DMS153 (cell line): ENCODE measurements at regions not wholly inside any gene's neighbourhood (a gene's known extent, or its start where the extent isn't known, plus 50 kb on each side); places are given as distances from the start of the nearest gene placed in this dataset.
A peak's percentile ranks its signal among the peaks of the same experiment; 100 is the strongest.

ENCODE experiments used
- DNase-seq: peaks from one replicate; lab custom pipeline; 2025; lab: John Stamatoyannopoulos, UW

GRCh38 chr4:124321364-124321763, 391.2 kb downstream of the ANKRD50 start:
- no peak for DNase-seq

- DNase-seq, result no peak
Observed at GRCh38 chr4:124322234-124323065, 390.1 kb downstream of the ANKRD50 start.

GRCh38 chr4:124325690-124326089, 386.8 kb downstream of the ANKRD50 start:
- DNase-seq, result no peak

- no peak for DNase-seq
Observed at GRCh38 chr4:124329134-124329533, 383.4 kb downstream of the ANKRD50 start.

GRCh38 chr4:124330045-124330444, 382.5 kb downstream of the ANKRD50 start:
- DNase-seq, result no peak

- no peak for DNase-seq
Observed at GRCh38 chr4:124331781-124332180, 380.8 kb downstream of the ANKRD50 start.

- DNase-seq, result no peak
Observed at GRCh38 chr4:124333466-124333865, 379.1 kb downstream of the ANKRD50 start.

- DNase-seq, result peak; percentile 50
Observed at GRCh38 chr4:124334119-124334518, 378.4 kb downstream of the ANKRD50 start.

- no peak for DNase-seq
Observed at GRCh38 chr4:124337874-124338273, 374.7 kb downstream of the ANKRD50 start.

- DNase-seq, result no peak
Observed at GRCh38 chr4:124343661-124344171, 368.8 kb downstream of the ANKRD50 start.

GRCh38 chr4:124372916-124373315, 339.6 kb downstream of the ANKRD50 start:
- DNase-seq, result no peak

GRCh38 chr4:124386163-124386562, 326.4 kb downstream of the ANKRD50 start:
- no peak for DNase-seq

GRCh38 chr4:124386648-124387047, 325.9 kb downstream of the ANKRD50 start:
- DNase-seq, result no peak

- no peak for DNase-seq
Observed at GRCh38 chr4:124389591-124389990, 322.9 kb downstream of the ANKRD50 start.

- DNase-seq, result no peak
Observed at GRCh38 chr4:124390861-124391260, 321.7 kb downstream of the ANKRD50 start.

GRCh38 chr4:124396333-124396732, 316.2 kb downstream of the ANKRD50 start:
- DNase-seq, result no peak

- DNase-seq, result no peak
Observed at GRCh38 chr4:124401606-124402005, 310.9 kb downstream of the ANKRD50 start.

GRCh38 chr4:124409044-124409443, 303.5 kb downstream of the ANKRD50 start:
- no peak for DNase-seq

- no peak for DNase-seq
Observed at GRCh38 chr4:124414276-124415040, 298.1 kb downstream of the ANKRD50 start.

GRCh38 chr4:124415146-124415545, 297.4 kb downstream of the ANKRD50 start:
- DNase-seq, result no peak

GRCh38 chr4:124417371-124417770, 295.2 kb downstream of the ANKRD50 start:
- DNase-seq, result no peak

GRCh38 chr4:124420166-124420695, 292.3 kb downstream of the ANKRD50 start:
- no peak for DNase-seq

- no peak for DNase-seq
Observed at GRCh38 chr4:124423160-124423559, 289.4 kb downstream of the ANKRD50 start.
